ENCODE measurements at regions not wholly inside any gene's neighbourhood (a gene's known extent, or its start where the extent isn't known, plus 50 kb on each side); places are given as distances from the start of the nearest gene placed in this dataset.

DNA sequence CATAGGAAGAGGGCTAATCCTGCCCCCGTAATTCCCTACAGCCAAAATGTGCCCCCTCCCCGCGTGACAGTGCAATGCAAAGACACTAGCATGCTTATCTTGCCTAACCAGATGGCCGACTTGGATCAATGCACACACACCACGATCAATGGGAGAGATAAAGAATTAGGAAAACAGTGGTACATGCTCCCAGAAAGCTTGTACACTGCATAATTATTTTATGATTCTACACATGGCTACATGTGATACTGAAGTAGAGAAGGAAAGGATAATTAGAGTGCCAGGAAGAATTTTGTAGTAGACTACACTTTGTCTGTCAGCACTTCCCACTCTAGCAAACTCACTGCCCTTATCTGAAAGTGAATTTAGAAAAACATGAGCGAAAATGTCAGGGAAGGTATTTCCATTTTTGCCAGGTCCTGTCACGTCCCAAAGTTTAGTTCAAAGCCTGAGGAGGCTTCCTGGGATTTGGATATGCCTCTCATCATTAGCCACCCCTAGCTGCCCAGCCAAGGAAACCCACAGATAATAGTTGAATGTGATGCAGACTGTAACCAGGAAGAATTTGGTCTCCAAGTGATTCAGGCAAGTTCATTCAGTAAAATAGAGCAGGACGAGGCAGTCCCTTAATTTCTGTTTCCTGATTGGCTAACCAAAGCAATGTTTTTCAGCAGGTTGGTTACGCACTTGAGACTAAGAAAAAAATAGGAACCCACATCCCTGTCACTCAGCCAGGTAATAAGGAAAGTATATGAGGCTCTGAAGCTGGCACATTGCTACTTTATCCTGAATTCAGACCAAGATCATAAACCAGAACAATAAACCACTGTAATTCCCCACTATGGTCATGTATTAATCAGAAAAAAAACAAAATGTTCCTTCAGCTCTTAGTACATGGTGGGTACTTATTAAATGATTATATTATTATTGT, 199.6 kb upstream of the OTX2 start:
- TF ChIP-seq, protein P1, sequence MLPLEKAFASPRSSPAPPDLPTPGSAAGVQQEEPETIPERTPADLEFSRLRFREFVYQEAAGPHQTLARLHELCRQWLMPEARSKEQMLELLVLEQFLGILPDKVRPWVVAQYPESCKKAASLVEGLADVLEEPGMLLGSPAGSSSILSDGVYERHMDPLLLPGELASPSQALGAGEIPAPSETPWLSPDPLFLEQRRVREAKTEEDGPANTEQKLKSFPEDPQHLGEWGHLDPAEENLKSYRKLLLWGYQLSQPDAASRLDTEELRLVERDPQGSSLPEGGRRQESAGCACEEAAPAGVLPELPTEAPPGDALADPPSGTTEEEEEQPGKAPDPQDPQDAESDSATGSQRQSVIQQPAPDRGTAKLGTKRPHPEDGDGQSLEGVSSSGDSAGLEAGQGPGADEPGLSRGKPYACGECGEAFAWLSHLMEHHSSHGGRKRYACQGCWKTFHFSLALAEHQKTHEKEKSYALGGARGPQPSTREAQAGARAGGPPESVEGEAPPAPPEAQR (CRISPR knock-in tag; IDR thresholded peaks at IDR 0.05): no peak
- TF ChIP-seq, protein P2, sequence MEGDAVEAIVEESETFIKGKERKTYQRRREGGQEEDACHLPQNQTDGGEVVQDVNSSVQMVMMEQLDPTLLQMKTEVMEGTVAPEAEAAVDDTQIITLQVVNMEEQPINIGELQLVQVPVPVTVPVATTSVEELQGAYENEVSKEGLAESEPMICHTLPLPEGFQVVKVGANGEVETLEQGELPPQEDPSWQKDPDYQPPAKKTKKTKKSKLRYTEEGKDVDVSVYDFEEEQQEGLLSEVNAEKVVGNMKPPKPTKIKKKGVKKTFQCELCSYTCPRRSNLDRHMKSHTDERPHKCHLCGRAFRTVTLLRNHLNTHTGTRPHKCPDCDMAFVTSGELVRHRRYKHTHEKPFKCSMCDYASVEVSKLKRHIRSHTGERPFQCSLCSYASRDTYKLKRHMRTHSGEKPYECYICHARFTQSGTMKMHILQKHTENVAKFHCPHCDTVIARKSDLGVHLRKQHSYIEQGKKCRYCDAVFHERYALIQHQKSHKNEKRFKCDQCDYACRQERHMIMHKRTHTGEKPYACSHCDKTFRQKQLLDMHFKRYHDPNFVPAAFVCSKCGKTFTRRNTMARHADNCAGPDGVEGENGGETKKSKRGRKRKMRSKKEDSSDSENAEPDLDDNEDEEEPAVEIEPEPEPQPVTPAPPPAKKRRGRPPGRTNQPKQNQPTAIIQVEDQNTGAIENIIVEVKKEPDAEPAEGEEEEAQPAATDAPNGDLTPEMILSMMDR (IDR thresholded peaks at IDR 0.05): no peak
- TF ChIP-seq, protein P3, sequence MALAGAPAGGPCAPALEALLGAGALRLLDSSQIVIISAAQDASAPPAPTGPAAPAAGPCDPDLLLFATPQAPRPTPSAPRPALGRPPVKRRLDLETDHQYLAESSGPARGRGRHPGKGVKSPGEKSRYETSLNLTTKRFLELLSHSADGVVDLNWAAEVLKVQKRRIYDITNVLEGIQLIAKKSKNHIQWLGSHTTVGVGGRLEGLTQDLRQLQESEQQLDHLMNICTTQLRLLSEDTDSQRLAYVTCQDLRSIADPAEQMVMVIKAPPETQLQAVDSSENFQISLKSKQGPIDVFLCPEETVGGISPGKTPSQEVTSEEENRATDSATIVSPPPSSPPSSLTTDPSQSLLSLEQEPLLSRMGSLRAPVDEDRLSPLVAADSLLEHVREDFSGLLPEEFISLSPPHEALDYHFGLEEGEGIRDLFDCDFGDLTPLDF (CRISPR knock-in tag; IDR thresholded peaks at IDR 0.05): no peak
- no peak for TF ChIP-seq NR2C2 (CRISPR knock-in tag; IDR thresholded peaks at IDR 0.05)
- TF ChIP-seq SMAD3 (CRISPR knock-in tag; IDR thresholded peaks at IDR 0.05; ENCODE audit: borderline replicate concordance): no peak
- TF ChIP-seq, protein P4, sequence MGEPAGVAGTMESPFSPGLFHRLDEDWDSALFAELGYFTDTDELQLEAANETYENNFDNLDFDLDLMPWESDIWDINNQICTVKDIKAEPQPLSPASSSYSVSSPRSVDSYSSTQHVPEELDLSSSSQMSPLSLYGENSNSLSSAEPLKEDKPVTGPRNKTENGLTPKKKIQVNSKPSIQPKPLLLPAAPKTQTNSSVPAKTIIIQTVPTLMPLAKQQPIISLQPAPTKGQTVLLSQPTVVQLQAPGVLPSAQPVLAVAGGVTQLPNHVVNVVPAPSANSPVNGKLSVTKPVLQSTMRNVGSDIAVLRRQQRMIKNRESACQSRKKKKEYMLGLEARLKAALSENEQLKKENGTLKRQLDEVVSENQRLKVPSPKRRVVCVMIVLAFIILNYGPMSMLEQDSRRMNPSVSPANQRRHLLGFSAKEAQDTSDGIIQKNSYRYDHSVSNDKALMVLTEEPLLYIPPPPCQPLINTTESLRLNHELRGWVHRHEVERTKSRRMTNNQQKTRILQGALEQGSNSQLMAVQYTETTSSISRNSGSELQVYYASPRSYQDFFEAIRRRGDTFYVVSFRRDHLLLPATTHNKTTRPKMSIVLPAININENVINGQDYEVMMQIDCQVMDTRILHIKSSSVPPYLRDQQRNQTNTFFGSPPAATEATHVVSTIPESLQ (CRISPR knock-in tag; IDR thresholded peaks at IDR 0.05): no peak

Data from WTC11 (cell line).